Right ventricle myocardium inferior (tissue), 1 donor: ENCODE measurements at regions not wholly inside any gene's neighbourhood (a gene's known extent, or its start where the extent isn't known, plus 50 kb on each side); places are given as distances from the start of the nearest gene placed in this dataset.
"Not testable (repeated sequence)": the region's sequence is repeated elsewhere in the genome, so short reads cannot be mapped to it uniquely, and the experiment has no call there.

Source experiments
- ATAC-seq: fragments of 200-7000 bp; cut with Tn5 transposase; one replicate; pipeline ENCODE4 v1.9.1; 2020; ENCODE audit warnings: mild to moderate bottlenecking, moderate library complexity
- DNase-seq: peaks from one replicate; pipeline ENCODE4 v3.0.0; 2021; ENCODE audit errors: missing footprints
- intact Hi-C: fragments of 100-400 bp; cut with DNase I; formaldehyde crosslinking; loops from one replicate; pipeline ENCODE4 v1.11.0; 2022
- donor health status: DM: no; HTN: yes; CAD: no; lungs with severe emphysema.

- intact Hi-C loops: no loop called here
- ATAC-seq (no peak), DNase-seq (no peak)
Measured at GRCh38 chr5:165400086-165400485, 1894.7 kb downstream of the MAT2B start.

DNA sequence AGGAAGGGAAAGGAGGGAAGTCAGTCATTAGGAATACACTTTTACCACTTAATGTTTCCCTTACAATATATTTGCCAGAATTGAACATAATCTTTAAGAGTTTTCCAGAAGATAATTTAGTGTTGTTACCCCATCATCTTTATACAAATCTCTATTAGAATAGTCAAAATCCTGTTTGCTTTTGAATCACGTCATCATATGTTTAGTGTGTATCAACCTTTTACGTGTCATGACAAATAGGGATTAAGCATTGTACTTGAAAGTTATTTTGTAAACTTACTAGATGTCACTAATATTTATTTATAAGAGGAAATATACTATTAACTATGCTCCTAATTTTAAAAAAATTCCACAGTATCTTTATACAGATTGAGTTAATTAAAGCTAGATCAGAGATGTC lies 1899.5 kb downstream of the MAT2B start:
- intact Hi-C loops: no loop called here
- DNase-seq: no peak
- no peak for ATAC-seq

DNA sequence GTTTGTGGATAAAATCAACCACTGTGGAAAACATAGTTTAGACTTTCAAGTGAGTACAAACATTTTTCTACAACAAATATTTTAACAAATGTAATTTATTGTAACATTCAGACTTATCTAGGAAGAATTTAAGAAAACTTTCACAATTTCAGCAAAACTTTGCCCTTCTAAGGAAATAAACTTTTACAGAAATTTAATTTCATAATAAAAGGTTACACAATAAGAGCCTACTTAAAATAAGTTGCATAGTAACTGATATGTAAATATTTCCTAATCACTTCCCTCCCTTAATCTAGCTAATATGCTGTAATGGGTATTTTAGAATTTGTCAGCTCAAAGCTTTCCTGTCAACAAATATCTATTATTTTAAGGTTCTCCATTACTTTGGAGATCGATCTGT lies 1899.9 kb downstream of the MAT2B start:
- ATAC-seq: no peak
- intact Hi-C loops: no loop called here
- DNase-seq: no peak

- ATAC-seq: no peak
- intact Hi-C loops: no loop called here
- no peak for DNase-seq
Measured at GRCh38 chr5:165407352-165407751, 1901.9 kb downstream of the MAT2B start.

GRCh38 chr5:165410476-165410875 lies 1905.1 kb downstream of the MAT2B start:
- intact Hi-C loops: no loop called here
- ATAC-seq: no peak
- DNase-seq: no peak

- intact Hi-C loops, ATAC-seq: not testable (repeated sequence)
Measured at GRCh38 chr5:165411532-165411931, 1906.1 kb downstream of the MAT2B start.

DNA sequence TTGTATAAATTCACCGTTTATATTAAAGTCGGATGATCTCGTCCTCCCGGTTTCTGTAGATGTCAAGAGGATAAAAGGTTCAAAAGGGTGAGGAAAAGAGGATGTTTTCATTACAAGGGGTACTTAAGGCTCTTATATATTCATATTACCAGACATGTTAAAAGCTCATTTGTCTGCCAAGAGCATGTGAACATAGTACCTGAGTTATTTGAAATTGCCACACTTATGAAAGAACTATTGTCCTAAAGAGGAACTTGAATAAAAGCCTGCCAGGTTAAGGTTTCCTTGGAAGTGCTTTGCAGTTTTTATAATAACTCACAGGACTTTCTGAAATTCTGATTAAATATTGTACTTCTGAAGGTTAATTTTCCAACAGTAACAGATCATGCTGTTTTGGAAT lies 1915.1 kb downstream of the MAT2B start:
- intact Hi-C loops: no loop called here
- DNase-seq: no peak
- ATAC-seq: no peak

More at GRCh38 chr5:165411532-165411931, 1906.1 kb downstream of the MAT2B start:
- DNase-seq: not testable (repeated sequence)

DNA sequence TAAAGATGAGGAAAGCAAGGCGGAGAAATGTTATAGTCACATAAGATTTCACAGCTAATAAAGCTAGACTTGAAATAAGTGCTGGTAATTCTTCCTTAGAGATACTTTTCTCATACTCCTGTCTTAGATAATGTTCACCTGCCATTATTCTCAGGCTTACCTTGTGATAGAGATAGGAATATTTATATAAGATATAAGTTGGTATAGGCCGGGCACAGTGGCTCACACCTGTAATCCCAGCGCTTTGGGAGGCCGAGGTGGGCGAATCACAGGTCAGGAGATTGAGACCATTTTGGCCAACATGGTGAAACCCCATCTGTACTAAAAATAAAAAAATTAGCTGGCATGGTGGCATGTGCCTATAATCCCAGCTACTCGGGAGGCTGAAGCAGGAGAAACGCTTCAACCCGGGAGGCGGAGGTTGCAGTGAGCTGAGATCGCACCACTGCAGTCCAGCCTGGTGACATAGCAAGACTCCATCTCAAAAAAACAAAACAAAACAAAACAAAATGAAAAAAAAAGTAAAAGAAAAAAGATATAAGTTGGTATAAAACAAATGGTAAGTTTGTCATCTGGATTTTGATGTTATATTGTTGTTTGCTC lies 1918.4 kb downstream of the MAT2B start:
- no peak for ATAC-seq

DNA sequence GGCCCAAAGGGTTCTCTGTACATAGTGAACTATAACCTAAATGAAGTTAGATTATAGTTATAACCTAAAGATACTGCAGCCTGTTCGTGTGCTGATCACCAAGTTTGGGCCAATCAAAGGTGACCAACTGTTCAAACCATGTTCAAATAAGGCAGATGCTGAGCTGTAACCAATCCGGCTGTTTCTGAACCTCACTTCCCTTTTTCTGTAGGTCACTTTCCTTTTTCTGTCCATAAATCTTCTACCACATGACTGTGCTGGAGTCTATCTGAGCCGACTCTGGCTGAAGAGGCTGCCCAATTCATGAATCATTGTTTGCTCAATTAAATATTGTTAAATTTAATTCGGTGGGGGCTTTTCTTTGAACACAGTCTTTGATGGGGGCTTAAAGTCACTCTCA lies 1920.2 kb downstream of the MAT2B start:
- no peak for ATAC-seq
- intact Hi-C loops: no loop called here
- DNase-seq: no peak

More for the DNA sequence above, 1918.4 kb downstream of the MAT2B start:
- DNase-seq: no peak
- intact Hi-C loops: no loop called here

- ATAC-seq (no peak), DNase-seq (no peak)
- intact Hi-C loops: no loop called here
Measured at GRCh38 chr5:165448753-165449152, 1943.3 kb downstream of the MAT2B start.

- DNase-seq: no peak
- intact Hi-C loops: no loop called here
- ATAC-seq: no peak
Measured at GRCh38 chr5:165457859-165458481, 1952.6 kb downstream of the MAT2B start.

GRCh38 chr5:165459232-165459631 lies 1953.8 kb downstream of the MAT2B start:
- intact Hi-C loops: no loop called here
- no peak for ATAC-seq
- no peak for DNase-seq

DNA sequence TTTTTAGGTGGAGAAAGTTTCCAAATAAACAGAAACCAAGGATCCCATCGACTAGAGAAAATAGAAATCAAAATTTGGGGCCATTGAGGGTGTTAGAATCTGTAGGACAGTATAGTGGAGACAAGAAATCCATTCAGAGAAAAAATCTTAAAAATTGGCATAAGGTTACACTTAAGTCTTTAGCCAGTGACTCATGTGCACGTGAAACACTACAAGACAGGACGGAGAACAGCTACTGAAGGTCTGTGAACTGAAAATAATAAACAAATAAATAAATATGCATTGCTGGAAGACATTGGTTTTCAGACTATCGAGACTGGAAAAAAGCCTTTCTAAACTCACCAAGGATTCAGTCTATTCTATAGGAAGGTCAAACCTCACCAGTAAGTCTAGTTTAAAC lies 1955.5 kb downstream of the MAT2B start:
- ATAC-seq: no peak
- no peak for DNase-seq
- intact Hi-C loops: no loop called here

- intact Hi-C loops: no loop called here
- ATAC-seq (no peak), DNase-seq (no peak)
Measured at GRCh38 chr5:165477546-165477945, 1972.1 kb downstream of the MAT2B start.

GRCh38 chr5:165495829-165496380 lies 1990.5 kb downstream of the MAT2B start:
- intact Hi-C loops: no loop called here
- no peak for DNase-seq
- ATAC-seq: no peak

GRCh38 chr5:165497707-165498106 lies 1992.3 kb downstream of the MAT2B start:
- DNase-seq (no peak), ATAC-seq (no peak)
- intact Hi-C loops: no loop called here

GRCh38 chr5:165502893-165503691 lies 1997.7 kb downstream of the MAT2B start:
- ATAC-seq (no peak), DNase-seq (no peak)
- intact Hi-C loops: no loop called here

DNA sequence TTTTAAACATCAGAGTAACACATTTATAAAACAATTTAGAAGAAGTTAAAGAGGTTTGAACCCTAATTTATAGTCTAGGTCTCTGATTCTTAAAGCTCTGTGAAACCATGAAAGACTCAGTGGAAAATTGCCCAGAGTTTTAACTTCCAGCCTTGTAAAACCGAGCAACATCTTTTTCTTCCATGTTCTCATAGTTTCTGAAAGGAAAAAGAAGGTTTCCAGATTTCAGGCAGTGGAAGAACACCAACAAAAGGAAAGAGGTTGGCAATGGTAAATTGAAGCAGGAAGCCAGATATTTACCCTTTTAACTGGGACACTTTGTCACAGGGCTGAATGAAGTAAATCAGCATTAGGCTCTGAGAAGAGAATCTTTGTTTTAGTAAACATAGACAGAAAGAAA lies 1999.3 kb downstream of the MAT2B start:
- intact Hi-C loops: no loop called here
- no peak for ATAC-seq
- no peak for DNase-seq

DNA sequence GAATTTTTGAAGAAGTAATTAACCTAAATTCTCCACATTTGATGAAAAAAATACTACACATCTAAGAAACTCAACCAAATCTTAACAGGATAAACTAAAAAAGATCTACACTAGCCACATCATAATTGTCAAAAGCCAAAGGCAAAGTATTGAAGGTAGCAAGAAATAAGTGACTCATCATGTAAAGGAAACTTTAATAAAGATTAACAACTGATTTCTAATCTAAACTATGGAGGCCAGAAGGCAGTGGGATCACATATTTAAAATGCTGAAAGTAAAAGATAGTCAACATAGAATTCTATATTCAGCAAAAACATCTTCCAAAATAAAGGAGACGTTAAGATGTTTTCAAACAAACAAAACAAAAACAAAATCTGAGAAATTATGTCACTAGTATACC lies 2002.9 kb downstream of the MAT2B start:
- ATAC-seq: no peak
- intact Hi-C loops: no loop called here
- DNase-seq: no peak

DNA sequence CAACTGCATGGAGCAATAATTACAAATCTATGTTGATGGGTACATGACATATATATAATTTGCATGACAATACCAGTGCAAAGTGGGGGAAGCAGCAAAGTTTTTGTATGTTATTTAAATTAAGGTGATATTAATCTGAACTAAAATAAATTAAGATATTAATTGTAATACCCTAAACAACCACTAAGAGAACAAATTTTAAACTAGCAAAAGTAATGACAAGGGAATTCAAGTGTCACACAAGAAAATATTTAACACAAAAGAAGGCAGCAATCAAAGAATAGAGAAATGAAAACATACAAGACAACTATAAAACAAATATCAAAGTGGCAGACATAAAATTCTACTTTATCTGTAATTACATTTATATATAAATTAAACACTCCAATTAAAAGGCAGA lies 2003.4 kb downstream of the MAT2B start:
- DNase-seq (no peak), ATAC-seq (no peak)
- intact Hi-C loops: no loop called here
